GM18502 (cell line): ENCODE measurements at regions not wholly inside any gene's neighbourhood (a gene's known extent, or its start where the extent isn't known, plus 50 kb on each side); places are given as distances from the start of the nearest gene placed in this dataset.
"Not testable (repeated sequence)": the region's sequence is repeated elsewhere in the genome, so short reads cannot be mapped to it uniquely, and the experiment has no call there.

ENCODE experiments used
- ATAC-seq: cut with Tn5 transposase; IDR thresholded peaks from one replicate; pipeline ENCODE4 v1.9.1; 2021; ENCODE audit warnings: mild to moderate bottlenecking; ENCODE audit not compliant: unreplicated experiment, poor library complexity

- peak; percentile 68 for ATAC-seq
Observed at GRCh38 chr18:6521803-6522418, 107.2 kb upstream of the L3MBTL4 start.

GRCh38 chr18:6525604-6526003, 110.9 kb upstream of the L3MBTL4 start:
- no peak for ATAC-seq

GRCh38 chr18:6537475-6537874, 122.8 kb upstream of the L3MBTL4 start:
- ATAC-seq, result peak; percentile 84

- ATAC-seq, result not testable (repeated sequence)
Observed at GRCh38 chr18:6541131-6541679, 126.5 kb upstream of the L3MBTL4 start.

GRCh38 chr18:6542296-6542695, 127.6 kb upstream of the L3MBTL4 start:
- ATAC-seq, result no peak

GRCh38 chr18:6543330-6543908, 128.7 kb upstream of the L3MBTL4 start:
- no peak for ATAC-seq

GRCh38 chr18:6546229-6546628, 131.5 kb upstream of the L3MBTL4 start:
- no peak for ATAC-seq

GRCh38 chr18:6547476-6547875, 132.8 kb upstream of the L3MBTL4 start:
- ATAC-seq, result no peak

GRCh38 chr18:6553234-6553900, 138.7 kb upstream of the L3MBTL4 start:
- ATAC-seq, result no peak

- no peak for ATAC-seq
Observed at GRCh38 chr18:6557057-6557769, 142.5 kb upstream of the L3MBTL4 start.

- no peak for ATAC-seq
Observed at GRCh38 chr18:6557770-6558248, 143.1 kb upstream of the L3MBTL4 start.

- ATAC-seq, result no peak
Observed at GRCh38 chr18:6558446-6559156, 143.9 kb upstream of the L3MBTL4 start.

GRCh38 chr18:6559296-6559695, 144.6 kb upstream of the L3MBTL4 start:
- ATAC-seq, result no peak

GRCh38 chr18:6561016-6561415, 146.3 kb upstream of the L3MBTL4 start:
- no peak for ATAC-seq

- ATAC-seq, result no peak
Observed at GRCh38 chr18:6561420-6561861, 146.7 kb upstream of the L3MBTL4 start.

- no peak for ATAC-seq
Observed at GRCh38 chr18:6561862-6562291, 147.2 kb upstream of the L3MBTL4 start.

GRCh38 chr18:6563896-6564295, 149.2 kb upstream of the L3MBTL4 start:
- ATAC-seq, result no peak

GRCh38 chr18:6564950-6565814, 150.5 kb upstream of the L3MBTL4 start:
- no peak for ATAC-seq

GRCh38 chr18:6565815-6566081, 151.0 kb upstream of the L3MBTL4 start:
- no peak for ATAC-seq
